IMR-90 (cell line): ENCODE measurements at regions not wholly inside any gene's neighbourhood (a gene's known extent, or its start where the extent isn't known, plus 50 kb on each side); places are given as distances from the start of the nearest gene placed in this dataset.

ENCODE experiments used
- ATAC-seq: fragments of 200-7000 bp; cut with Tn5 transposase; 2 replicates; pipeline ENCODE4 v1.9.1; 2020; ENCODE audit warnings: low read depth, mild to moderate bottlenecking, moderate library complexity
- BruUV-seq: library from RNA; stranded (reverse); fragments of 400-500 nt; replicated peaks from 2 replicates; lab custom pipeline; 2021; lab: Mats Ljungman, UMichigan
- CTCF ChIA-PET: fragments of 300-600 bp; formaldehyde crosslinking; extraction: SDS; loops from one replicate; lab custom pipeline; 2021; ENCODE audit warnings: antibody characterized with exemption; lab: Yijun Ruan, JAX
- POLR2A ChIA-PET: fragments of 300-600 bp; sonication (Branson Sonifier 250); formaldehyde crosslinking; loops from one replicate; lab custom pipeline; 2022; ENCODE audit warnings: antibody characterized with exemption; ENCODE audit not compliant: unreplicated experiment; lab: Charles Lee
- DNase-seq: peaks from one replicate; pipeline ENCODE4 v3.0.0; 2013
- H2AFZ ChIP-seq: replicated peaks from 2 replicates; pipeline ENCODE3; 2013; ENCODE audit warnings: low read length, mild to moderate bottlenecking; ENCODE audit not compliant: poor library complexity
- H2AK5ac ChIP-seq: 2 replicates; pipeline ENCODE4 v1.6.1; 2013; ENCODE audit warnings: low read depth, low read length, inconsistent platforms
- H2AK9ac ChIP-seq: replicated peaks from 2 replicates; pipeline ENCODE3; 2013; ENCODE audit warnings: mild to moderate bottlenecking, low read depth, low read length, moderate library complexity; ENCODE audit not compliant: poor library complexity
- H2BK120ac ChIP-seq: 2 replicates; pipeline ENCODE4 v1.6.1; 2013; ENCODE audit warnings: low read depth, low read length, inconsistent platforms
- H2BK15ac ChIP-seq: 3 replicates; pipeline ENCODE4 v1.6.1; 2013; ENCODE audit warnings: low read depth, low read length, inconsistent platforms
- H2BK20ac ChIP-seq: 2 replicates; pipeline ENCODE4 v1.6.1; 2013; ENCODE audit warnings: low read depth, mild to moderate bottlenecking, inconsistent platforms, low read length, moderate library complexity
- H2BK5ac ChIP-seq: 2 replicates; pipeline ENCODE4 v1.6.1; 2013; ENCODE audit warnings: mild to moderate bottlenecking, low read depth, low read length, inconsistent platforms; ENCODE audit not compliant: poor library complexity, severe bottlenecking
- H3K14ac ChIP-seq: replicated peaks from 2 replicates; pipeline ENCODE4 v1.6.1; 2013; ENCODE audit warnings: low read depth, low read length, inconsistent platforms
- H3K18ac ChIP-seq: 2 replicates; pipeline ENCODE4 v1.6.1; 2013; ENCODE audit warnings: low read depth, low read length, control low read depth
- H3K23ac ChIP-seq: 2 replicates; pipeline ENCODE4 v1.6.1; 2013; ENCODE audit warnings: low read depth, low read length, inconsistent platforms
- H3K27ac ChIP-seq: 2 replicates; pipeline ENCODE4 v1.5.1; 2013; ENCODE audit warnings: mild to moderate bottlenecking, control low read depth, low read length; ENCODE audit not compliant: insufficient read depth
- H3K27me3 ChIP-seq: 2 replicates; pipeline ENCODE4 v1.6.1; 2013; ENCODE audit warnings: low read length; ENCODE audit not compliant: control insufficient read depth, insufficient read depth
- H3K36me3 ChIP-seq: 2 replicates; pipeline ENCODE4 v1.6.1; 2013; ENCODE audit warnings: low read length, mixed read lengths; ENCODE audit not compliant: control insufficient read depth, insufficient read depth
- H3K4ac ChIP-seq: 2 replicates; pipeline ENCODE4 v1.6.1; 2013; ENCODE audit warnings: low read depth, low read length, inconsistent platforms
- H3K4me1 ChIP-seq: 2 replicates; pipeline ENCODE4 v1.6.1; 2013; ENCODE audit warnings: low read length, mixed read lengths; ENCODE audit not compliant: control insufficient read depth, insufficient read depth
- H3K4me2 ChIP-seq: 2 replicates; pipeline ENCODE4 v1.6.1; 2013; ENCODE audit warnings: low read depth, mild to moderate bottlenecking, control low read depth, low read length, moderate library complexity
- H3K4me3 ChIP-seq: 2 replicates; pipeline ENCODE4 v1.5.1; 2013; ENCODE audit warnings: low read depth, mild to moderate bottlenecking, control low read depth, low read length, moderate library complexity; ENCODE audit not compliant: insufficient read depth
- H3K56ac ChIP-seq: 2 replicates; pipeline ENCODE4 v1.6.1; 2013; ENCODE audit warnings: low read length, inconsistent platforms; ENCODE audit not compliant: insufficient read depth; ENCODE audit errors: extremely low read depth
- H3K79me1 ChIP-seq, 2 experiments: 2 replicates each; pipeline ENCODE4 v1.6.1; 2013; ENCODE audit warnings: low read length in 2 of 2, inconsistent platforms in 1 of 2, low read depth in 1 of 2
- H3K9ac ChIP-seq: 2 replicates; pipeline ENCODE4 v1.6.1; 2013; ENCODE audit warnings: low read depth, low read length, control low read depth
- H3K9me1 ChIP-seq: 2 replicates; pipeline ENCODE4 v1.6.1; 2013; ENCODE audit warnings: low read length, inconsistent platforms; ENCODE audit not compliant: insufficient read depth
- H3K9me3 ChIP-seq: 2 replicates; pipeline ENCODE4 v1.6.1; 2013; ENCODE audit warnings: low read length; ENCODE audit not compliant: control insufficient read depth, insufficient read depth
- H4K20me1 ChIP-seq: 2 replicates; pipeline ENCODE4 v1.6.1; 2013; ENCODE audit warnings: low read length, inconsistent platforms; ENCODE audit not compliant: insufficient read depth
- H4K5ac ChIP-seq: 2 replicates; pipeline ENCODE4 v1.6.1; 2013; ENCODE audit warnings: mild to moderate bottlenecking, low read depth, low read length, control low read depth
- H4K8ac ChIP-seq, 2 experiments: 2 replicates each; pipeline ENCODE4 v1.6.1; 2013; ENCODE audit warnings: low read depth in 2 of 2, low read length in 2 of 2, control low read depth in 1 of 2, inconsistent platforms in 1 of 2
- H4K91ac ChIP-seq: 2 replicates; pipeline ENCODE4 v1.6.1; 2013; ENCODE audit warnings: low read depth, low read length, inconsistent platforms; ENCODE audit not compliant: insufficient read depth
- BHLHE40 ChIP-seq: fragments of 150-350 bp; IDR thresholded peaks from 2 replicates; pipeline ENCODE4 v1.6.1; 2016; ENCODE audit warnings: mild to moderate bottlenecking, low read depth, low read length
- CEBPB ChIP-seq: IDR thresholded peaks from 2 replicates; pipeline ENCODE4 v1.6.1; 2012; ENCODE audit warnings: low read depth, low read length, improper control_type of control experiment
- CTCF ChIP-seq: conservative IDR thresholded peaks from 2 replicates; pipeline ENCODE4 v1.5.1; 2012; ENCODE audit warnings: mild to moderate bottlenecking, low read depth, low read length, improper control_type of control experiment
- ELK1 ChIP-seq: fragments of 150-350 bp; IDR thresholded peaks from 2 replicates; pipeline ENCODE4 v1.6.1; 2016; ENCODE audit warnings: low read depth, mild to moderate bottlenecking, low read length, moderate library complexity, borderline replicate concordance
- FOS ChIP-seq: fragments of 150-350 bp; IDR thresholded peaks from 2 replicates; pipeline ENCODE4 v1.6.1; 2016; ENCODE audit warnings: low read depth, low read length
- MAFK ChIP-seq: IDR thresholded peaks from 2 replicates; pipeline ENCODE4 v1.6.1; 2012; ENCODE audit warnings: low read depth, low read length, improper control_type of control experiment
- MAZ ChIP-seq: IDR thresholded peaks from 2 replicates; pipeline ENCODE4 v1.6.1; 2012; ENCODE audit warnings: low read depth, mild to moderate bottlenecking, low read length, improper control_type of control experiment, moderate library complexity, borderline replicate concordance
- MXI1 ChIP-seq: IDR thresholded peaks from 2 replicates; pipeline ENCODE4 v1.6.1; 2012; ENCODE audit warnings: low read depth, mild to moderate bottlenecking, low read length, moderate library complexity, borderline replicate concordance
- NFE2L2 ChIP-seq: fragments of 150-350 bp; IDR thresholded peaks from 2 replicates; pipeline ENCODE4 v1.6.1; 2016; ENCODE audit warnings: low read depth, mild to moderate bottlenecking, low read length
- POLR2A ChIP-seq: IDR thresholded peaks from 2 replicates; pipeline ENCODE4 v1.6.1; 2012; ENCODE audit warnings: mild to moderate bottlenecking, low read depth, low read length
- RAD21 ChIP-seq: IDR thresholded peaks from 2 replicates; pipeline ENCODE4 v1.6.1; 2012; ENCODE audit warnings: low read length, improper control_type of control experiment
- RCOR1 ChIP-seq: IDR thresholded peaks from 2 replicates; pipeline ENCODE4 v1.6.1; 2012; ENCODE audit warnings: mild to moderate bottlenecking, low read length, improper control_type of control experiment; ENCODE audit not compliant: insufficient replicate concordance
- RFX5 ChIP-seq: IDR thresholded peaks from 2 replicates; pipeline ENCODE4 v1.8.0; 2012; ENCODE audit warnings: low read depth, mild to moderate bottlenecking, low read length, moderate library complexity
- SMC3 ChIP-seq: fragments of 150-350 bp; IDR thresholded peaks from 2 replicates; pipeline ENCODE4 v1.6.1; 2016; ENCODE audit warnings: low read depth, mild to moderate bottlenecking, antibody characterized with exemption, low read length, moderate library complexity
- USF2 ChIP-seq: fragments of 150-350 bp; IDR thresholded peaks from 2 replicates; pipeline ENCODE4 v1.6.1; 2017; ENCODE audit warnings: mild to moderate bottlenecking, antibody characterized with exemption, low read length, low read depth
- dilution Hi-C: fragments of 300-500 bp; cut with HindIII; formaldehyde crosslinking; loops from one replicate; pipeline ENCODE4 v1.14.3; 2018; ENCODE audit warnings: low sequenced_read_pairs; ENCODE audit not compliant: unreplicated experiment
- in situ Hi-C: fragments of 300-500 bp; cut with MboI; formaldehyde crosslinking; loops from 3 replicates; pipeline ENCODE4 v1.14.3; 2019; ENCODE audit warnings: low sequenced_read_pairs, inconsistent platforms, mixed read lengths
- intact Hi-C: fragments of 100-400 bp; cut with micrococcal nuclease; formaldehyde crosslinking; loops from 2 replicates; pipeline ENCODE4 v1.10.0; 2022

GRCh38 chr21:18931237-18931636, 527.7 kb upstream of the TMPRSS15 start:
- Histone ChIP-seq H3K9me1 (no peaks in the 10 kb centered on the region), H2BK15ac (no peak overlapping the region), H3K27ac (no peak overlapping the region), H3K79me1 (no peaks in the 10 kb centered on the region), H4K8ac (no peak overlapping the region), H3K9me3 (peaks cover 2% of the 10 kb centered on the region; the same call in 1 of the 2 replicates), H3K56ac (no peak overlapping the region), H2AFZ (no peak overlapping the region), H2BK5ac (no peak overlapping the region), H4K20me1 (no peaks in the 10 kb centered on the region), H2AK5ac (no peak overlapping the region), H3K4me3 (no peak overlapping the region), H3K18ac (no peak overlapping the region), H3K4me1 (no peaks in the 10 kb centered on the region), H2AK9ac (no peak overlapping the region), H3K14ac (no peak overlapping the region), H3K9ac (no peak overlapping the region), H3K27me3 (no peaks in the 10 kb centered on the region), H3K23ac (no peak overlapping the region), H2BK20ac (no peak overlapping the region), H4K91ac (no peak overlapping the region), H3K36me3 (no peaks in the 10 kb centered on the region), H3K4ac (no peak overlapping the region), H4K5ac (no peak overlapping the region), H2BK120ac (no peak overlapping the region), H3K4me2 (no peak overlapping the region)
- no peak for ATAC-seq
- no peak for DNase-seq
- ChIA-PET POLR2A (no interaction called here), CTCF (no interaction called here)
- intact Hi-C loops (no loop called here), dilution Hi-C loops (no loop called here), in situ Hi-C loops (no loop called here)
- BruUV-seq: no TSS peak
- TF ChIP-seq RCOR1 (no peak), RAD21 (no peak), USF2 (no peak), FOS (no peak), MXI1 (no peak), CTCF (no peak), RFX5 (no peak), SMC3 (no peak), MAFK (no peak), CEBPB (no peak), BHLHE40 (no peak), NFE2L2 (no peak), POLR2A (no peak), ELK1 (no peak), MAZ (no peak)
